ENCODE measurements at regions not wholly inside any gene's neighbourhood (a gene's known extent, or its start where the extent isn't known, plus 50 kb on each side); places are given as distances from the start of the nearest gene placed in this dataset.

GRCh38 chr5:103923616-103924168 is 361.1 kb upstream of the NUDT12 start:
- Histone ChIP-seq H3K27ac (ENCODE audit: low read length) (no peak overlapping the region), H3K79me2 (ENCODE audit: low read length) (no peaks in the 10 kb centered on the region), H3K4me3 (ENCODE audit: low read length) (no peak overlapping the region), H3K27me3 (ENCODE audit: low read depth, low read length) (no peaks in the 10 kb centered on the region), H4K20me1 (ENCODE audit: insufficient read depth, low read length) (no peaks in the 10 kb centered on the region), H3K4me1 (ENCODE audit: low read length) (peaks cover 4% of the 10 kb centered on the region), H3K9me3 (ENCODE audit: insufficient read depth, low read length) (no peaks in the 10 kb centered on the region), H3K9ac (ENCODE audit: low read length) (no peak overlapping the region), H3K36me3 (replicated peaks; ENCODE audit: low read depth, low read length) (no peaks in the 10 kb centered on the region), H3K4me2 (ENCODE audit: low read length) (no peak overlapping the region), H2AFZ (ENCODE audit: low read depth, low read length) (no peak overlapping the region)
- TF ChIP-seq EZH2phosphoT487 (IDR thresholded peaks at IDR 0.05; ENCODE audit: low read depth), result no peak
- TF ChIP-seq CTCF (IDR thresholded peaks at IDR 0.05; ENCODE audit: low read depth, low read length), result no peak

GRCh38 chr5:103919506-103919905 is 356.9 kb upstream of the NUDT12 start:
- Histone ChIP-seq H3K4me3 (ENCODE audit: low read length) (no peak overlapping the region), H3K9me3 (ENCODE audit: insufficient read depth, low read length) (no peaks in the 10 kb centered on the region), H3K79me2 (ENCODE audit: low read length) (no peaks in the 10 kb centered on the region), H2AFZ (ENCODE audit: low read depth, low read length) (no peak overlapping the region), H3K27ac (ENCODE audit: low read length) (no peak overlapping the region), H3K9ac (ENCODE audit: low read length) (no peak overlapping the region), H3K4me2 (ENCODE audit: low read length) (no peak overlapping the region), H3K27me3 (ENCODE audit: low read depth, low read length) (no peaks in the 10 kb centered on the region), H4K20me1 (ENCODE audit: insufficient read depth, low read length) (no peaks in the 10 kb centered on the region), H3K36me3 (replicated peaks; ENCODE audit: low read depth, low read length) (no peaks in the 10 kb centered on the region), H3K4me1 (ENCODE audit: low read length) (peaks cover 9% of the 10 kb centered on the region)
- no peak for TF ChIP-seq EZH2phosphoT487 (IDR thresholded peaks at IDR 0.05; ENCODE audit: low read depth)
- TF ChIP-seq CTCF (IDR thresholded peaks at IDR 0.05; ENCODE audit: low read depth, low read length), result no peak

GRCh38 chr5:103918668-103919367 is 356.2 kb upstream of the NUDT12 start:
- Histone ChIP-seq H3K9me3 (ENCODE audit: insufficient read depth, low read length) (no peaks in the 10 kb centered on the region), H3K79me2 (ENCODE audit: low read length) (no peaks in the 10 kb centered on the region), H3K27ac (ENCODE audit: low read length) (no peak overlapping the region), H3K4me3 (ENCODE audit: low read length) (no peak overlapping the region), H2AFZ (ENCODE audit: low read depth, low read length) (no peak overlapping the region), H4K20me1 (ENCODE audit: insufficient read depth, low read length) (no peaks in the 10 kb centered on the region), H3K27me3 (ENCODE audit: low read depth, low read length) (no peaks in the 10 kb centered on the region), H3K4me2 (ENCODE audit: low read length) (no peak overlapping the region), H3K4me1 (ENCODE audit: low read length) (peaks cover 9% of the 10 kb centered on the region), H3K9ac (ENCODE audit: low read length) (no peak overlapping the region), H3K36me3 (replicated peaks; ENCODE audit: low read depth, low read length) (no peaks in the 10 kb centered on the region)
- TF ChIP-seq CTCF (IDR thresholded peaks at IDR 0.05; ENCODE audit: low read depth, low read length) (no peak), EZH2phosphoT487 (IDR thresholded peaks at IDR 0.05; ENCODE audit: low read depth) (no peak)

- Histone ChIP-seq H3K4me1 (ENCODE audit: low read length) (peaks cover 9% of the 10 kb centered on the region), H3K36me3 (replicated peaks; ENCODE audit: low read depth, low read length) (no peaks in the 10 kb centered on the region), H2AFZ (ENCODE audit: low read depth, low read length) (no peak overlapping the region), H4K20me1 (ENCODE audit: insufficient read depth, low read length) (no peaks in the 10 kb centered on the region), H3K4me2 (ENCODE audit: low read length) (no peak overlapping the region), H3K27ac (ENCODE audit: low read length) (no peak overlapping the region), H3K9ac (ENCODE audit: low read length) (no peak overlapping the region), H3K4me3 (ENCODE audit: low read length) (no peak overlapping the region), H3K79me2 (ENCODE audit: low read length) (no peaks in the 10 kb centered on the region), H3K27me3 (ENCODE audit: low read depth, low read length) (no peaks in the 10 kb centered on the region), H3K9me3 (ENCODE audit: insufficient read depth, low read length) (no peaks in the 10 kb centered on the region)
- no peak for TF ChIP-seq CTCF (IDR thresholded peaks at IDR 0.05; ENCODE audit: low read depth, low read length)
- TF ChIP-seq EZH2phosphoT487 (IDR thresholded peaks at IDR 0.05; ENCODE audit: low read depth), result no peak
Observed at GRCh38 chr5:103915081-103915480, 352.5 kb upstream of the NUDT12 start.
